ENCODE measurements at regions not wholly inside any gene's neighbourhood (a gene's known extent, or its start where the extent isn't known, plus 50 kb on each side); places are given as distances from the start of the nearest gene placed in this dataset.

GRCh38 chr1:232140419-232141166 lies 489.3 kb downstream of the SIPA1L2 start:
- FAIRE-seq: no peak
- Histone ChIP-seq H3K27ac (ENCODE audit: insufficient read depth, low read depth, low read length) (no peak overlapping the region), H3K9me1 (replicated peaks; ENCODE audit: control insufficient read depth, extremely low read depth, insufficient read depth, low read length) (no peaks in the 10 kb centered on the region), H3K4me3 (replicated peaks in 1 of 3; ENCODE audit: insufficient read depth in 1 of 3, low read depth in 1 of 3, low read length in 3 of 3) (no peak overlapping the region), H3K4me2 (ENCODE audit: insufficient read depth, low read length) (no peak overlapping the region), H3K79me2 (ENCODE audit: control insufficient read depth, insufficient read depth, low read length) (no peaks in the 10 kb centered on the region), H2AFZ (ENCODE audit: low read depth, low read length) (no peak overlapping the region), H4K20me1 (replicated peaks; ENCODE audit: control insufficient read depth, extremely low read depth, insufficient read depth, low read length) (no peaks in the 10 kb centered on the region), H3K9me3 (replicated peaks; ENCODE audit: control insufficient read depth, insufficient read depth, low read length) (no peaks in the 10 kb centered on the region), H3K36me3 (ENCODE audit: control insufficient read depth in 2 of 2, extremely low read depth in 1 of 2, insufficient read depth in 2 of 2, low read length in 2 of 2) (no peaks in the 10 kb centered on the region), H3K4me1 (ENCODE audit: control insufficient read depth, extremely low read depth, insufficient read depth, low read length) (no peaks in the 10 kb centered on the region), H3K9ac (replicated peaks; ENCODE audit: extremely low read depth, insufficient read depth, low read length) (no peak overlapping the region), H3K27me3 (ENCODE audit: control insufficient read depth in 2 of 2, insufficient read depth in 2 of 2, low read length in 2 of 2) (no peaks in the 10 kb centered on the region)
- intact Hi-C loops (cut with micrococcal nuclease) (no loop called here), dilution Hi-C loops (cut with MboI; ENCODE audit: extremely low pct_ligation_motif_present, low sequenced_read_pairs) (no loop called here)
- TF ChIP-seq GATA2 (IDR thresholded peaks at IDR 0.05; ENCODE audit: insufficient read depth, insufficient read length, low read depth, low read length) (no peak), POLR2A (IDR thresholded peaks at IDR 0.05; ENCODE audit: low read depth, low read length) (no peak), POLR2AphosphoS5 (IDR thresholded peaks at IDR 0.05; ENCODE audit: insufficient read depth, low read depth, low read length) (no peak), EZH2 (IDR thresholded peaks at IDR 0.05; ENCODE audit: borderline replicate concordance, low read depth, low read length, severe bottlenecking) (no peak), FOS (IDR thresholded peaks at IDR 0.05; ENCODE audit: borderline replicate concordance, insufficient read depth, low read length) (no peak), JUN (IDR thresholded peaks at IDR 0.05; ENCODE audit: borderline replicate concordance, insufficient read depth, insufficient read length, low read depth) (no peak), CTCF (IDR thresholded peaks at IDR 0.05; ENCODE audit: extremely low read depth in 1 of 2, insufficient read depth in 1 of 2, low read depth in 1 of 2, low read length in 2 of 2) (no peak), MYC (IDR thresholded peaks at IDR 0.05; ENCODE audit: low read depth, low read length) (no peak)
- TF ChIP-seq, protein P1, sequence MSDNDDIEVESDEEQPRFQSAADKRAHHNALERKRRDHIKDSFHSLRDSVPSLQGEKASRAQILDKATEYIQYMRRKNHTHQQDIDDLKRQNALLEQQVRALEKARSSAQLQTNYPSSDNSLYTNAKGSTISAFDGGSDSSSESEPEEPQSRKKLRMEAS (IDR thresholded peaks at IDR 0.05; ENCODE audit: insufficient read depth, insufficient read length): no peak
- CTCF ChIA-PET: no interaction called here
- BruUV-seq (replicated peaks): no TSS peak
- no peak for DNase-seq (ENCODE audit: low read depth, low spot score)
- POLR2A ChIA-PET: no interaction called here

All from endothelial cell of umbilical vein (primary cell).